ENCODE measurements at regions not wholly inside any gene's neighbourhood (a gene's known extent, or its start where the extent isn't known, plus 50 kb on each side); places are given as distances from the start of the nearest gene placed in this dataset.
"Not testable (repeated sequence)": the region's sequence is repeated elsewhere in the genome, so short reads cannot be mapped to it uniquely, and the experiment has no call there.

- TF ChIP-seq POLR2AphosphoS5 (IDR thresholded peaks at IDR 0.05) (no peak), EP300 (IDR thresholded peaks at IDR 0.05) (no peak), POLR2A (IDR thresholded peaks at IDR 0.05) (no peak), CTCF (IDR thresholded peaks at IDR 0.05) (no peak)
- Histone ChIP-seq H3K9me3 (no peaks in the 10 kb centered on the region), H3K4me1 (no peaks in the 10 kb centered on the region), H3K36me3 (no peaks in the 10 kb centered on the region), H3K4me3 (no peak overlapping the region), H3K27ac (no peak overlapping the region), H3K27me3 (peaks cover 11% of the 10 kb centered on the region)
- WGBS = 79% methylated on average over 10 of the region's 10 CpGs
- DNase-seq (ENCODE audit: low spot score in 2 of 2) = no peak
Observed at GRCh38 chr16:73400951-73401350, 353.0 kb upstream of the ZFHX3 start.

- no peak for TF ChIP-seq POLR2A (IDR thresholded peaks at IDR 0.05)
- TF ChIP-seq CTCF (IDR thresholded peaks at IDR 0.05) = no peak
- TF ChIP-seq POLR2AphosphoS5 (IDR thresholded peaks at IDR 0.05) = no peak
- no peak for TF ChIP-seq EP300 (IDR thresholded peaks at IDR 0.05)
- no peak for DNase-seq (ENCODE audit: low spot score in 2 of 2)
Observed at GRCh38 chr16:73399997-73400396, 352.1 kb upstream of the ZFHX3 start.

GRCh38 chr16:73399486-73399885 is 351.6 kb upstream of the ZFHX3 start:
- 91% methylated on average over 5 of the region's 5 CpGs for WGBS
- H3K4me1 ChIP-seq = no peaks in the 10 kb centered on the region
- H3K9me3 ChIP-seq = no peaks in the 10 kb centered on the region
- DNase-seq (ENCODE audit: low spot score in 2 of 2) = no peak
- no peak overlapping the region for H3K4me3 ChIP-seq
- H3K27ac ChIP-seq = no peak overlapping the region
- H3K36me3 ChIP-seq = no peaks in the 10 kb centered on the region
- H3K27me3 ChIP-seq = peaks cover 7% of the 10 kb centered on the region
- TF ChIP-seq EP300 (IDR thresholded peaks at IDR 0.05) = no peak
- no peak for TF ChIP-seq POLR2A (IDR thresholded peaks at IDR 0.05)
- no peak for TF ChIP-seq POLR2AphosphoS5 (IDR thresholded peaks at IDR 0.05)
- TF ChIP-seq CTCF (IDR thresholded peaks at IDR 0.05) = no peak

More at GRCh38 chr16:73399997-73400396, 352.1 kb upstream of the ZFHX3 start:
- H3K9me3 ChIP-seq = no peaks in the 10 kb centered on the region
- H3K27ac ChIP-seq = no peak overlapping the region
- no peak overlapping the region for H3K4me3 ChIP-seq
- WGBS = 93% methylated on average over 5 of the region's 5 CpGs
- no peaks in the 10 kb centered on the region for H3K36me3 ChIP-seq
- H3K4me1 ChIP-seq = no peaks in the 10 kb centered on the region
- peaks cover 7% of the 10 kb centered on the region for H3K27me3 ChIP-seq

- WGBS = 100% methylated on average over 1 of the region's 1 CpG
- H3K27ac ChIP-seq; DNase-seq (ENCODE audit: low spot score in 2 of 2); H3K36me3 ChIP-seq; H3K4me1 ChIP-seq; H3K9me3 ChIP-seq; H3K4me3 ChIP-seq; H3K27me3 ChIP-seq: not testable (repeated sequence)
Observed at GRCh38 chr16:73398604-73399003, 350.7 kb upstream of the ZFHX3 start.

GRCh38 chr16:73396556-73396955 is 348.6 kb upstream of the ZFHX3 start:
- no peaks in the 10 kb centered on the region for H3K9me3 ChIP-seq
- H3K4me1 ChIP-seq = no peaks in the 10 kb centered on the region
- no peak overlapping the region for H3K4me3 ChIP-seq
- DNase-seq (ENCODE audit: low spot score in 2 of 2) = no peak
- H3K27ac ChIP-seq = no peak overlapping the region
- WGBS = 63% methylated on average over 3 of the region's 3 CpGs
- no peaks in the 10 kb centered on the region for H3K27me3 ChIP-seq
- TF ChIP-seq POLR2A (IDR thresholded peaks at IDR 0.05) (no peak), EP300 (IDR thresholded peaks at IDR 0.05) (no peak), POLR2AphosphoS5 (IDR thresholded peaks at IDR 0.05) (no peak), CTCF (IDR thresholded peaks at IDR 0.05) (no peak)
- no peaks in the 10 kb centered on the region for H3K36me3 ChIP-seq

- Histone ChIP-seq H3K4me1 (no peaks in the 10 kb centered on the region), H3K9me3 (no peaks in the 10 kb centered on the region), H3K4me3 (no peak overlapping the region), H3K27me3 (no peaks in the 10 kb centered on the region), H3K36me3 (no peaks in the 10 kb centered on the region), H3K27ac (no peak overlapping the region)
- no peak for DNase-seq (ENCODE audit: low spot score in 2 of 2)
- 89% methylated on average over 6 of the region's 6 CpGs for WGBS
- TF ChIP-seq POLR2A (IDR thresholded peaks at IDR 0.05) (no peak), CTCF (IDR thresholded peaks at IDR 0.05) (no peak), POLR2AphosphoS5 (IDR thresholded peaks at IDR 0.05) (no peak), EP300 (IDR thresholded peaks at IDR 0.05) (no peak)
Observed at GRCh38 chr16:73390936-73391335, 343.0 kb upstream of the ZFHX3 start.

Data from suprapubic skin (tissue), 4 donors.